C4-2B (cell line): ENCODE measurements at regions not wholly inside any gene's neighbourhood (a gene's known extent, or its start where the extent isn't known, plus 50 kb on each side); places are given as distances from the start of the nearest gene placed in this dataset.

ENCODE experiments used
- ZFX ChIP-seq: fragments of 450-650 bp; IDR thresholded peaks from 2 replicates; pipeline ENCODE4 v1.6.1; 2017
- TF ChIP-seq, protein P1 (sequence below): fragments of 450-650 bp; conservative IDR thresholded peaks from 2 replicates; pipeline ENCODE4 v1.5.1; 2017; ENCODE audit warnings: mild to moderate bottlenecking

DNA sequence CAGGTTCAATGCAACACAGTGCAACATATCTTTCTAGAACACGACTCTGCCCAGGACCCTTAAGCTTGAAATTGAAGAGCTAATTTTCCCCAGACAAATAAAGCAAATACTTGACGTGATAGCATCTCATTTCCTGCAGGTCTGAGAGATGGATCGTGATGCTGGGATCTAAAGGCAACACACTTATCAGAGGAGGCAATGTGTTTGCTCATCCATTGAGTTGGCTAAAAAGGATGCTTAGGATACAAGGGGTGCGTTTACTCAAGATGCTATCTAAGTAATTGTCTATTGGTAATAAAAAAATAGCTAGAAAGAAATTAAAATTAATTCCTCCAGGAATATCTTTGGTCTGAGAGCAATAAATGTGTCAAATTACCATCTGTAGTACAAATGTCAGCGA, 129.0 kb downstream of the SOCS6 start:
- TF ChIP-seq, protein P1, sequence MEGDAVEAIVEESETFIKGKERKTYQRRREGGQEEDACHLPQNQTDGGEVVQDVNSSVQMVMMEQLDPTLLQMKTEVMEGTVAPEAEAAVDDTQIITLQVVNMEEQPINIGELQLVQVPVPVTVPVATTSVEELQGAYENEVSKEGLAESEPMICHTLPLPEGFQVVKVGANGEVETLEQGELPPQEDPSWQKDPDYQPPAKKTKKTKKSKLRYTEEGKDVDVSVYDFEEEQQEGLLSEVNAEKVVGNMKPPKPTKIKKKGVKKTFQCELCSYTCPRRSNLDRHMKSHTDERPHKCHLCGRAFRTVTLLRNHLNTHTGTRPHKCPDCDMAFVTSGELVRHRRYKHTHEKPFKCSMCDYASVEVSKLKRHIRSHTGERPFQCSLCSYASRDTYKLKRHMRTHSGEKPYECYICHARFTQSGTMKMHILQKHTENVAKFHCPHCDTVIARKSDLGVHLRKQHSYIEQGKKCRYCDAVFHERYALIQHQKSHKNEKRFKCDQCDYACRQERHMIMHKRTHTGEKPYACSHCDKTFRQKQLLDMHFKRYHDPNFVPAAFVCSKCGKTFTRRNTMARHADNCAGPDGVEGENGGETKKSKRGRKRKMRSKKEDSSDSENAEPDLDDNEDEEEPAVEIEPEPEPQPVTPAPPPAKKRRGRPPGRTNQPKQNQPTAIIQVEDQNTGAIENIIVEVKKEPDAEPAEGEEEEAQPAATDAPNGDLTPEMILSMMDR: no peak
- no peak for TF ChIP-seq ZFX
